SK-N-SH treated with all-trans-retinoic acid at 6 μM for 48 hours (cell line): ENCODE measurements at regions not wholly inside any gene's neighbourhood (a gene's known extent, or its start where the extent isn't known, plus 50 kb on each side); places are given as distances from the start of the nearest gene placed in this dataset.

Experiments
- ATAC-seq: fragments of 200-7000 bp; cut with Tn5 transposase; 3 replicates; pipeline ENCODE4 v1.9.1; 2020; ENCODE audit warnings: mild to moderate bottlenecking, moderate library complexity
- BACH2 ChIP-seq: fragments of 250-450 bp; sonication (Bioruptor Pico); IDR thresholded peaks from 2 replicates; pipeline ENCODE4 v1.9.0; 2021; ENCODE audit warnings: mild to moderate bottlenecking, borderline replicate concordance
- CREB5 ChIP-seq: fragments of 250-450 bp; sonication (Bioruptor Pico); IDR thresholded peaks from 2 replicates; pipeline ENCODE4 v1.5.1; 2020; ENCODE audit warnings: low read depth, mild to moderate bottlenecking, moderate library complexity
- CSDC2 ChIP-seq: fragments of 250-450 bp; sonication (Bioruptor Pico); IDR thresholded peaks from 2 replicates; pipeline ENCODE4 v1.5.0; 2020; ENCODE audit warnings: mild to moderate bottlenecking, moderate library complexity
- ESRRG ChIP-seq: fragments of 250-450 bp; sonication (Bioruptor Pico); IDR thresholded peaks from 2 replicates; pipeline ENCODE4 v1.6.1; 2021; ENCODE audit warnings: mild to moderate bottlenecking
- GLIS3 ChIP-seq: fragments of 250-450 bp; sonication (Bioruptor Pico); IDR thresholded peaks from 2 replicates; pipeline ENCODE4 v1.5.0; 2020; ENCODE audit warnings: mild to moderate bottlenecking, moderate library complexity
- OSR1 ChIP-seq: fragments of 250-450 bp; sonication (Bioruptor Pico); IDR thresholded peaks from 2 replicates; pipeline ENCODE4 v1.8.0; 2022; ENCODE audit warnings: moderate library complexity, mild to moderate bottlenecking, inconsistent platforms
- PATZ1 ChIP-seq: fragments of 250-450 bp; sonication (Bioruptor Pico); IDR thresholded peaks from 2 replicates; pipeline ENCODE4 v1.8.0; 2020; ENCODE audit warnings: mild to moderate bottlenecking, moderate library complexity, borderline replicate concordance
- POU6F1 ChIP-seq: fragments of 250-450 bp; sonication (Bioruptor Pico); IDR thresholded peaks from 2 replicates; pipeline ENCODE4 v1.8.0; 2021; ENCODE audit warnings: low read depth, mild to moderate bottlenecking, moderate library complexity, borderline replicate concordance
- RARB ChIP-seq: fragments of 250-450 bp; sonication (Bioruptor Pico); IDR thresholded peaks from 2 replicates; pipeline ENCODE4 v1.8.0; 2021; ENCODE audit warnings: mild to moderate bottlenecking, moderate library complexity
- SNAI2 ChIP-seq: fragments of 250-450 bp; sonication (Bioruptor Pico); IDR thresholded peaks from 2 replicates; pipeline ENCODE4 v1.5.0; 2020; ENCODE audit warnings: mild to moderate bottlenecking, moderate library complexity
- TCF4 ChIP-seq: fragments of 250-450 bp; sonication (Bioruptor Pico); IDR thresholded peaks from 2 replicates; pipeline ENCODE4 v1.8.0; 2021; ENCODE audit warnings: mild to moderate bottlenecking, moderate library complexity, borderline replicate concordance
- TOX ChIP-seq: fragments of 250-450 bp; sonication (Bioruptor Pico); IDR thresholded peaks from 2 replicates; pipeline ENCODE4 v1.8.0; 2021; ENCODE audit warnings: mild to moderate bottlenecking, moderate library complexity, borderline replicate concordance
- TSHZ2 ChIP-seq: fragments of 250-450 bp; sonication (Bioruptor Pico); IDR thresholded peaks from 2 replicates; pipeline ENCODE4 v1.5.0; 2020; ENCODE audit warnings: mild to moderate bottlenecking, moderate library complexity
- ZC3H10 ChIP-seq: fragments of 250-450 bp; sonication (Bioruptor Pico); IDR thresholded peaks from 2 replicates; pipeline ENCODE4 v1.5.1; 2021; ENCODE audit warnings: mild to moderate bottlenecking, moderate library complexity
- ZFP3 ChIP-seq: fragments of 250-450 bp; sonication (Bioruptor Pico); IDR thresholded peaks from 2 replicates; pipeline ENCODE4 v1.5.0; 2020; ENCODE audit warnings: mild to moderate bottlenecking, moderate library complexity
- ZNF565 ChIP-seq: fragments of 450-650 bp; formaldehyde crosslinking; conservative IDR thresholded peaks from 2 replicates; pipeline ENCODE4 v1.5.0; 2020; ENCODE audit warnings: low read depth, mild to moderate bottlenecking, moderate library complexity
- ZNF70 ChIP-seq: fragments of 450-650 bp; formaldehyde crosslinking; IDR thresholded peaks from 2 replicates; pipeline ENCODE4 v1.5.0; 2020; ENCODE audit warnings: mild to moderate bottlenecking, moderate library complexity
- ZNF8 ChIP-seq: fragments of 450-650 bp; formaldehyde crosslinking; IDR thresholded peaks from 2 replicates; pipeline ENCODE4 v1.5.0; 2020; ENCODE audit warnings: mild to moderate bottlenecking, moderate library complexity

- no peak for TF ChIP-seq ZNF70 (CRISPR knock-in tag)
These were observed 429.1 kb downstream of the STIM2 start (continued) for GRCh38 chr4:27289704-27290103.

- ATAC-seq = no peak
- TF ChIP-seq ESRRG (CRISPR knock-in tag) (no peak), CREB5 (CRISPR knock-in tag) (no peak), TCF4 (CRISPR knock-in tag) (no peak)
These were observed 433.2 kb downstream of the STIM2 start for GRCh38 chr4:27293831-27294230.

GRCh38 chr4:27304751-27305150 is 444.1 kb downstream of the STIM2 start:
- TF ChIP-seq GLIS3 (no peak), CSDC2 (CRISPR knock-in tag) (no peak), TCF4 (CRISPR knock-in tag) (no peak), ESRRG (CRISPR knock-in tag) (no peak), ZC3H10 (CRISPR knock-in tag) (no peak), RARB (CRISPR knock-in tag) (no peak), CREB5 (CRISPR knock-in tag) (no peak), ZNF8 (CRISPR knock-in tag) (no peak), OSR1 (CRISPR knock-in tag) (no peak)
- ATAC-seq = no peak

GRCh38 chr4:27305246-27305645 is 444.6 kb downstream of the STIM2 start:
- no peak for ATAC-seq
- TF ChIP-seq CREB5 (CRISPR knock-in tag) (no peak), ZNF565 (CRISPR knock-in tag) (no peak), TSHZ2 (no peak), ZFP3 (CRISPR knock-in tag) (no peak), SNAI2 (no peak), POU6F1 (no peak), BACH2 (CRISPR knock-in tag) (no peak), PATZ1 (CRISPR knock-in tag) (no peak), TOX (no peak), GLIS3 (no peak)
